ENCODE measurements at regions not wholly inside any gene's neighbourhood (a gene's known extent, or its start where the extent isn't known, plus 50 kb on each side); places are given as distances from the start of the nearest gene placed in this dataset.

DNA sequence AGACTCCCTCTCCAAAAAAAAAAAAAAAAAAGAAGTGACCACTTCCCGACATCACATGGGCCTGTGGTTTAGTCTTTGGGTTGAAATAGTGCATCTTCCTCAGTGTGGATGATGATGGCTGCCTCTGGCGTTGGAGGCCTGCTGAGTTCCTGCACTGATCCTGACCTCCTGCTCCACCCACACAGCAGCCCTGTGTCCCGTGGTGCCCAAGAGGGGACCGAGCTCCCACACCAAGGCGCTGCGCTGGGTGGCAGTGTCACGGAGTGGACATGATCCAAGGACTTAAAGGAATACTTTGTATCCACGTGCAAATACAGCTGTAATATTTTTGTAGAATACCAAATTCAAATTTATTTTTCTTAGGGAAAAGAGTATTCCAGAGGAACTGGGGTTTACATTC lies 109.2 kb upstream of the PHACTR3 start:
- WGBS, 2 donors (ENCODE audit: extremely low coverage in 2 of 2, insufficient read length in 2 of 2, insufficient replicate concordance in 1 of 2) = no CpG with 5 or more reads among the region's 8 CpGs
- Histone ChIP-seq H2BK5ac (ENCODE audit: low read length) (no peak overlapping the region), H3K9me3 (replicated peaks in 1 of 2; ENCODE audit: control insufficient read depth in 2 of 2, insufficient read depth in 1 of 2, low read depth in 1 of 2, low read length in 2 of 2) (peaks cover 0 to 2% of the 10 kb centered on the region in 2 donors)

GRCh38 chr20:59495894-59496510 lies 108.3 kb upstream of the PHACTR3 start:
- no peak overlapping the region for H2AFZ ChIP-seq (ENCODE audit: low read length)
- H3K27ac ChIP-seq (replicated peaks; ENCODE audit: low read length) = no peak overlapping the region

More for the DNA sequence above, 109.2 kb upstream of the PHACTR3 start:
- Histone ChIP-seq H3K23ac (ENCODE audit: low read depth, low read length, poor library complexity) (no peak overlapping the region), H4K91ac (ENCODE audit: low read depth, low read length, poor library complexity) (no peak overlapping the region), H2BK15ac (ENCODE audit: low read length) (peak overlapping the region; percentile 38), H2AK5ac (ENCODE audit: low read depth, low read length) (no peak overlapping the region), H3K36me3 (replicated peaks in 1 of 2; ENCODE audit: control insufficient read depth in 2 of 2, insufficient read depth in 2 of 2, low read length in 2 of 2) (no peaks in the 10 kb centered on the region), H3K27me3 (ENCODE audit: control insufficient read depth in 3 of 3, insufficient read depth in 3 of 3, low read depth in 1 of 3, low read length in 3 of 3) (no peaks in the 10 kb centered on the region), H2BK12ac (ENCODE audit: low read length) (no peak overlapping the region), H3K4ac (ENCODE audit: low read length) (no peak overlapping the region), H3K18ac (ENCODE audit: low read length) (peak overlapping the region; percentile 44), H3K27ac (replicated peaks; ENCODE audit: low read length) (no peak overlapping the region), H2AFZ (ENCODE audit: low read length) (no peak overlapping the region), H3K4me1 (ENCODE audit: control insufficient read depth in 2 of 2, insufficient read depth in 1 of 2, low read depth in 1 of 2, low read length in 2 of 2) (no peaks in the 10 kb centered on the region), H4K8ac (ENCODE audit: low read depth, low read length) (no peak overlapping the region), H2BK120ac (ENCODE audit: low read depth, low read length) (no peak overlapping the region), H3K4me2 (ENCODE audit: insufficient read depth, low read length, poor library complexity, severe bottlenecking) (no peak overlapping the region), H3K79me1 (ENCODE audit: low read depth, low read length) (no peaks in the 10 kb centered on the region), H3K9ac (ENCODE audit: low read depth, low read length, poor library complexity) (no peak overlapping the region), H3K4me3 (ENCODE audit: low read length in 2 of 2) (no peak overlapping the region), H3K14ac (ENCODE audit: low read length) (no peak overlapping the region)
- DNase-seq (ENCODE audit: low spot score) = no peak

DNA sequence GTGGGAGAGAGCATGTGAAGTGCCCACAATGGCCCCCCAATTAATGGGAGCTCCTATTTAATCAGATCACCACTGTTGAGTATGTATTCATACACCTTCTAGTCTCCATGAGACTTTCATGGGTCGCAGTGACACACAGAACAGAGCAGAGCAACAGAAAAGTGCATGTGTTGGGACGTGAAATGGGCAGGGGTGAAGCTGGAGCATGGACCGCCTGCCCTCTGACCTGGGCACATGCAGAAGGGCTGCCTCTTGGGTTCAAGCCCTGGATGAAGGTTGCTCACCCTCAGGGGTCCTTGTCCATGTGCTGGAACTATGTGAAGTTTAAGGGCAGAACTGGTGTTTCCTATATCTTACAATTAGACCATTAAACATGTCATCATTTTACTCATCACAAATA lies 106.0 kb upstream of the PHACTR3 start:
- Histone ChIP-seq H3K4me1 (ENCODE audit: control insufficient read depth in 2 of 2, insufficient read depth in 1 of 2, low read depth in 1 of 2, low read length in 2 of 2) (no peaks in the 10 kb centered on the region), H3K79me1 (ENCODE audit: low read depth, low read length) (no peaks in the 10 kb centered on the region), H3K27me3 (ENCODE audit: control insufficient read depth in 3 of 3, insufficient read depth in 3 of 3, low read depth in 1 of 3, low read length in 3 of 3) (no peaks in the 10 kb centered on the region), H3K4ac (ENCODE audit: low read length) (no peak overlapping the region), H2AFZ (ENCODE audit: low read length) (no peak overlapping the region), H2AK5ac (ENCODE audit: low read depth, low read length) (peak overlapping the region; percentile 77), H2BK5ac (ENCODE audit: low read length) (no peak overlapping the region), H4K8ac (ENCODE audit: low read depth, low read length) (no peak overlapping the region), H4K91ac (ENCODE audit: low read depth, low read length, poor library complexity) (no peak overlapping the region), H3K4me3 (ENCODE audit: low read length in 2 of 2) (no peak overlapping the region), H3K9me3 (replicated peaks in 1 of 2; ENCODE audit: control insufficient read depth in 2 of 2, insufficient read depth in 1 of 2, low read depth in 1 of 2, low read length in 2 of 2) (peaks cover 0 to 2% of the 10 kb centered on the region in 2 donors), H3K18ac (ENCODE audit: low read length) (no peak overlapping the region), H3K4me2 (ENCODE audit: insufficient read depth, low read length, poor library complexity, severe bottlenecking) (no peak overlapping the region), H3K9ac (ENCODE audit: low read depth, low read length, poor library complexity) (no peak overlapping the region), H3K14ac (ENCODE audit: low read length) (no peak overlapping the region), H3K23ac (ENCODE audit: low read depth, low read length, poor library complexity) (no peak overlapping the region), H2BK120ac (ENCODE audit: low read depth, low read length) (no peak overlapping the region), H2BK12ac (ENCODE audit: low read length) (no peak overlapping the region), H2BK15ac (ENCODE audit: low read length) (peak overlapping the region; percentile 71), H3K27ac (replicated peaks; ENCODE audit: low read length) (no peak overlapping the region), H3K36me3 (replicated peaks in 1 of 2; ENCODE audit: control insufficient read depth in 2 of 2, insufficient read depth in 2 of 2, low read length in 2 of 2) (no peaks in the 10 kb centered on the region)
- no CpG with 5 or more reads among the region's 3 CpGs for WGBS, 2 donors (ENCODE audit: extremely low coverage in 2 of 2, insufficient read length in 2 of 2, insufficient replicate concordance in 1 of 2)
- no peak for DNase-seq (ENCODE audit: low spot score)

More at GRCh38 chr20:59495894-59496510, 108.3 kb upstream of the PHACTR3 start:
- Histone ChIP-seq H3K27me3 (ENCODE audit: control insufficient read depth in 3 of 3, insufficient read depth in 3 of 3, low read depth in 1 of 3, low read length in 3 of 3) (no peaks in the 10 kb centered on the region), H3K4me2 (ENCODE audit: insufficient read depth, low read length, poor library complexity, severe bottlenecking) (no peak overlapping the region), H2BK120ac (ENCODE audit: low read depth, low read length) (no peak overlapping the region), H3K79me1 (ENCODE audit: low read depth, low read length) (no peaks in the 10 kb centered on the region), H3K23ac (ENCODE audit: low read depth, low read length, poor library complexity) (no peak overlapping the region), H3K4me1 (ENCODE audit: control insufficient read depth in 2 of 2, insufficient read depth in 1 of 2, low read depth in 1 of 2, low read length in 2 of 2) (no peaks in the 10 kb centered on the region), H3K9me3 (replicated peaks in 1 of 2; ENCODE audit: control insufficient read depth in 2 of 2, insufficient read depth in 1 of 2, low read depth in 1 of 2, low read length in 2 of 2) (peaks cover 0 to 2% of the 10 kb centered on the region in 2 donors), H2BK5ac (ENCODE audit: low read length) (no peak overlapping the region), H2BK15ac (ENCODE audit: low read length) (no peak overlapping the region), H3K36me3 (replicated peaks in 1 of 2; ENCODE audit: control insufficient read depth in 2 of 2, insufficient read depth in 2 of 2, low read length in 2 of 2) (no peaks in the 10 kb centered on the region), H4K91ac (ENCODE audit: low read depth, low read length, poor library complexity) (no peak overlapping the region), H3K4ac (ENCODE audit: low read length) (no peak overlapping the region), H3K14ac (ENCODE audit: low read length) (no peak overlapping the region), H4K8ac (ENCODE audit: low read depth, low read length) (no peak overlapping the region), H3K9ac (ENCODE audit: low read depth, low read length, poor library complexity) (no peak overlapping the region), H3K18ac (ENCODE audit: low read length) (peak overlapping the region; percentile 2), H2BK12ac (ENCODE audit: low read length) (no peak overlapping the region), H2AK5ac (ENCODE audit: low read depth, low read length) (peak overlapping the region; percentile 8), H3K4me3 (ENCODE audit: low read length in 2 of 2) (no peak overlapping the region)
- WGBS, 2 donors (ENCODE audit: extremely low coverage in 2 of 2, insufficient read length in 2 of 2, insufficient replicate concordance in 1 of 2) = no CpG with 5 or more reads among the region's 12 CpGs
- peak; percentile 70 for DNase-seq (ENCODE audit: low spot score)

DNA sequence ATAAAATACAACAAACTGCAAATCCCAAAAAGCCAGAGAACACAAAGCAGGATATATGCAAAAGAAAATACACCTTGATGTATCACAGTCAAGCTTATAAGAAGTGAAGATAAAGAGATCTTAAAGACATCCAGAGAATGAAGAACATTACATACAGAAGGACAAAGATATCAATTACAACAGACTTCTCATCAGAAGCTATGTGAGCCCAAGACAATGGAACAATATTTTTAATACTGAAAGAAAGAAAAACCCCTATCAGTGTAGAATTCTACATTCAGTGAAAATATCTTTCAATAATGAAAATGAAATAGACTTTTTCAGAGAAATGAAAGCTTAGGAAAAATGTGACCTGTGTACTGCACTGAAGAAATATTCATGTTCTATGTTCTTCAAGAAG lies 104.5 kb upstream of the PHACTR3 start:
- no peak overlapping the region for H3K23ac ChIP-seq (ENCODE audit: low read depth, low read length, poor library complexity)
- no peak overlapping the region for H3K4me2 ChIP-seq (ENCODE audit: insufficient read depth, low read length, poor library complexity, severe bottlenecking)
- H3K4ac ChIP-seq (ENCODE audit: low read length) = no peak overlapping the region
- H2AFZ ChIP-seq (ENCODE audit: low read length) = no peak overlapping the region
- H2BK15ac ChIP-seq (ENCODE audit: low read length) = no peak overlapping the region
- H3K14ac ChIP-seq (ENCODE audit: low read length) = no peak overlapping the region
- H3K27me3 ChIP-seq (ENCODE audit: control insufficient read depth in 3 of 3, insufficient read depth in 3 of 3, low read depth in 1 of 3, low read length in 3 of 3) = no peaks in the 10 kb centered on the region
- no peaks in the 10 kb centered on the region for H3K79me1 ChIP-seq (ENCODE audit: low read depth, low read length)
- no peak overlapping the region for H2BK120ac ChIP-seq (ENCODE audit: low read depth, low read length)
- no peak overlapping the region for H2AK5ac ChIP-seq (ENCODE audit: low read depth, low read length)
- H3K18ac ChIP-seq (ENCODE audit: low read length) = no peak overlapping the region
- no peak overlapping the region for H2BK12ac ChIP-seq (ENCODE audit: low read length)
- H3K4me3 ChIP-seq (ENCODE audit: low read length in 2 of 2) = no peak overlapping the region
- no peak overlapping the region for H3K27ac ChIP-seq (replicated peaks; ENCODE audit: low read length)
- no peak for DNase-seq (ENCODE audit: low spot score)
- H3K9me3 ChIP-seq (replicated peaks in 1 of 2; ENCODE audit: control insufficient read depth in 2 of 2, insufficient read depth in 1 of 2, low read depth in 1 of 2, low read length in 2 of 2) = peaks cover 0 to 2% of the 10 kb centered on the region in 2 donors
- H2BK5ac ChIP-seq (ENCODE audit: low read length) = no peak overlapping the region
- no peak overlapping the region for H4K91ac ChIP-seq (ENCODE audit: low read depth, low read length, poor library complexity)
- no peaks in the 10 kb centered on the region for H3K4me1 ChIP-seq (ENCODE audit: control insufficient read depth in 2 of 2, insufficient read depth in 1 of 2, low read depth in 1 of 2, low read length in 2 of 2)
- H3K36me3 ChIP-seq (replicated peaks in 1 of 2; ENCODE audit: control insufficient read depth in 2 of 2, insufficient read depth in 2 of 2, low read length in 2 of 2) = no peaks in the 10 kb centered on the region
- no peak overlapping the region for H4K8ac ChIP-seq (ENCODE audit: low read depth, low read length)
- H3K9ac ChIP-seq (ENCODE audit: low read depth, low read length, poor library complexity) = no peak overlapping the region

Measured in neuronal stem cell (in vitro differentiated cells).